H1 (cell line): ENCODE measurements at regions not wholly inside any gene's neighbourhood (a gene's known extent, or its start where the extent isn't known, plus 50 kb on each side); places are given as distances from the start of the nearest gene placed in this dataset.

Source experiments
- CTCF ChIA-PET: fragments of 300-600 bp; sonication (Branson Sonifier 250); formaldehyde crosslinking; loops from one replicate; lab custom pipeline; 2021; ENCODE audit not compliant: partially characterized antibody; lab: Charles Lee
- POLR2A ChIA-PET: fragments of 300-600 bp; sonication (Branson Sonifier 250); formaldehyde crosslinking; loops from one replicate; lab custom pipeline; 2021; ENCODE audit warnings: inconsistent platforms; ENCODE audit not compliant: partially characterized antibody; lab: Charles Lee
- DNase-seq, 2 experiments: peaks; one replicate each; pipeline versions ENCODE4 v3.0.0 to v3.0.0-alpha.2; 2010 to 2022; ENCODE audit warnings: low spot score in 2 of 2, low read depth in 1 of 2, mixed read lengths in 1 of 2
- FAIRE-seq: peaks from 2 replicates; lab custom pipeline; 2011; peaks lifted over from hg19 to GRCh38; lab: Jason Lieb, UNC
- H2AFZ ChIP-seq: 2 replicates; pipeline ENCODE4 v1.8.1; 2012; ENCODE audit warnings: low read length, inconsistent platforms
- H2AK5ac ChIP-seq: 2 replicates; pipeline ENCODE4 v1.6.1; 2013; ENCODE audit warnings: low read depth, low read length
- H2BK120ac ChIP-seq: replicated peaks from 2 replicates; pipeline ENCODE3; 2013; ENCODE audit warnings: low read depth, low read length, inconsistent platforms
- H2BK12ac ChIP-seq: 2 replicates; pipeline ENCODE4 v1.6.1; 2013; ENCODE audit warnings: low read depth, low read length
- H2BK15ac ChIP-seq: 2 replicates; pipeline ENCODE4 v1.6.1; 2013; ENCODE audit warnings: low read length
- H2BK20ac ChIP-seq: 2 replicates; pipeline ENCODE4 v1.6.1; 2013; ENCODE audit warnings: low read length
- H2BK5ac ChIP-seq: 2 replicates; pipeline ENCODE4 v1.6.1; 2013; ENCODE audit warnings: low read depth, low read length
- H3K14ac ChIP-seq: 2 replicates; pipeline ENCODE4 v1.6.1; 2013; ENCODE audit warnings: inconsistent platforms; ENCODE audit not compliant: insufficient read length
- H3K18ac ChIP-seq: 2 replicates; pipeline ENCODE4 v1.6.1; 2013; ENCODE audit warnings: low read length; ENCODE audit errors: extremely low read depth
- H3K23ac ChIP-seq: 2 replicates; pipeline ENCODE4 v1.6.1; 2013; ENCODE audit warnings: inconsistent platforms; ENCODE audit not compliant: insufficient read length
- H3K23me2 ChIP-seq: 2 replicates; pipeline ENCODE4 v1.6.1; 2013; ENCODE audit warnings: low read depth, low read length
- H3K27ac ChIP-seq: 2 replicates; pipeline ENCODE4 v1.6.1; 2011; ENCODE audit warnings: low read depth, low read length, inconsistent platforms
- H3K27me3 ChIP-seq, 4 experiments: replicated peaks in 1 of 4; 1 replicate in 1 of 4; 2 replicates in 3 of 4; pipeline versions ENCODE4 v1.6.1 to v1.8.1; 2011 to 2013; ENCODE audit warnings: low read length in 3 of 4, mild to moderate bottlenecking in 3 of 4, inconsistent platforms in 2 of 4, mixed read lengths in 2 of 4, moderate library complexity in 1 of 4; ENCODE audit not compliant: control insufficient read depth in 3 of 4, insufficient read depth in 3 of 4; ENCODE audit errors: extremely low read depth in 1 of 4
- H3K36me3 ChIP-seq, 4 experiments: 2 replicates each; pipeline versions ENCODE4 v1.6.1 to v1.8.1; 2011 to 2013; ENCODE audit warnings: mild to moderate bottlenecking in 4 of 4, low read length in 3 of 4, moderate library complexity in 2 of 4, control low read depth in 1 of 4, inconsistent platforms in 1 of 4; ENCODE audit not compliant: insufficient read depth in 4 of 4, control insufficient read depth in 2 of 4
- H3K4ac ChIP-seq: replicated peaks from 2 replicates; pipeline ENCODE3; 2013; ENCODE audit warnings: low read length, low read depth, mixed read lengths, inconsistent platforms; ENCODE audit not compliant: insufficient read length
- H3K4me1 ChIP-seq, 4 experiments: replicated peaks in 1 of 4; 1 replicate in 1 of 4; 2 replicates in 3 of 4; pipeline versions ENCODE4 v1.6.1 to v1.8.1; 2011 to 2013; ENCODE audit warnings: low read length in 3 of 4, inconsistent platforms in 2 of 4, mixed read lengths in 1 of 4; ENCODE audit not compliant: insufficient read depth in 4 of 4, control insufficient read depth in 3 of 4
- H3K4me2 ChIP-seq, 2 experiments: 2 replicates each; pipeline versions ENCODE4 v1.6.1 to v1.8.1; 2011 to 2013; ENCODE audit warnings: low read depth in 2 of 2, low read length in 2 of 2, control low read depth in 1 of 2, inconsistent platforms in 1 of 2, mild to moderate bottlenecking in 1 of 2; ENCODE audit not compliant: insufficient read depth in 1 of 2
- H3K4me3 ChIP-seq, 4 experiments: fragments of 200-600, 300-600 bp in 1 of 4; sonication (generic), shearing (Covaris generic), sonication (Bioruptor Twin) in 1 of 4; 2 replicates each; pipeline versions ENCODE4 v1.5.1 to v1.8.1; 2011 to 2016; ENCODE audit warnings: low read length in 4 of 4, low read depth in 3 of 4, control low read depth in 2 of 4, inconsistent platforms in 2 of 4, mild to moderate bottlenecking in 2 of 4, mixed read lengths in 1 of 4, moderate library complexity in 1 of 4; ENCODE audit not compliant: insufficient read depth in 2 of 4; ENCODE audit errors: extremely low read depth in 1 of 4
- H3K56ac ChIP-seq: replicated peaks from 2 replicates; pipeline ENCODE3; 2013; ENCODE audit warnings: low read depth, mild to moderate bottlenecking, mixed read lengths, low read length, inconsistent platforms; ENCODE audit not compliant: insufficient read length
- H3K79me1 ChIP-seq: 2 replicates; pipeline ENCODE4 v1.6.1; 2013; ENCODE audit warnings: low read depth, low read length, control low read depth
- H3K79me2 ChIP-seq, 2 experiments: 2 replicates each; pipeline versions ENCODE4 v1.6.1 to v1.8.1; 2012 to 2013; ENCODE audit warnings: low read length in 2 of 2, mild to moderate bottlenecking in 2 of 2, inconsistent platforms in 1 of 2; ENCODE audit not compliant: insufficient read depth in 2 of 2, control insufficient read depth in 1 of 2
- H3K9ac ChIP-seq, 4 experiments: replicated peaks in 1 of 4; 1 replicate in 1 of 4; 2 replicates in 3 of 4; pipeline versions ENCODE4 v1.6.1 to v1.8.1; 2011 to 2013; ENCODE audit warnings: low read depth in 3 of 4, low read length in 3 of 4, control low read depth in 2 of 4, mild to moderate bottlenecking in 2 of 4, moderate library complexity in 2 of 4, inconsistent platforms in 1 of 4; ENCODE audit errors: extremely low read depth in 1 of 4
- H3K9me3 ChIP-seq, 2 experiments: 2 replicates each; pipeline versions ENCODE4 v1.6.1 to v1.8.1; 2012 to 2013; ENCODE audit warnings: mild to moderate bottlenecking in 2 of 2, moderate library complexity in 2 of 2, control low read depth in 1 of 2, inconsistent platforms in 1 of 2, low read depth in 1 of 2, low read length in 1 of 2, mixed read lengths in 1 of 2; ENCODE audit not compliant: insufficient read depth in 2 of 2
- H4K20me1 ChIP-seq, 2 experiments: replicated peaks in 1 of 2; 2 replicates each; pipeline versions ENCODE3 to v1.8.1; 2011 to 2013; ENCODE audit warnings: inconsistent platforms in 2 of 2, low read length in 2 of 2, mild to moderate bottlenecking in 1 of 2; ENCODE audit not compliant: insufficient read depth in 2 of 2, control insufficient read depth in 1 of 2
- H4K5ac ChIP-seq: 2 replicates; pipeline ENCODE4 v1.6.1; 2013; ENCODE audit warnings: low read length, low read depth, mixed read lengths, inconsistent platforms; ENCODE audit not compliant: insufficient read length
- H4K8ac ChIP-seq: 2 replicates; pipeline ENCODE4 v1.8.0; 2013; ENCODE audit warnings: mild to moderate bottlenecking, moderate library complexity, low read length, inconsistent platforms; ENCODE audit not compliant: insufficient read depth; ENCODE audit errors: extremely low read depth
- H4K91ac ChIP-seq: replicated peaks from 2 replicates; pipeline ENCODE3; 2013; ENCODE audit warnings: low read length, mixed read lengths, inconsistent platforms; ENCODE audit not compliant: insufficient read length
- E2F6 ChIP-seq: IDR thresholded peaks from 2 replicates; pipeline ENCODE4 v1.6.1; 2012; ENCODE audit warnings: inconsistent platforms
- FOSL1 ChIP-seq: IDR thresholded peaks from 2 replicates; pipeline ENCODE4 v1.6.1; 2011; ENCODE audit warnings: mild to moderate bottlenecking, low read depth, low read length, moderate library complexity; ENCODE audit not compliant: insufficient read depth
- KDM4A ChIP-seq: IDR thresholded peaks from one replicate; pipeline ENCODE4 v1.7.1; 2012; ENCODE audit warnings: low read depth, mild to moderate bottlenecking, moderate library complexity, low read length, inconsistent platforms; ENCODE audit not compliant: severe bottlenecking
- KDM5A ChIP-seq: fragments of 200-600 bp; IDR thresholded peaks from 2 replicates; pipeline ENCODE4 v1.7.1; 2012; ENCODE audit warnings: mild to moderate bottlenecking, low read length, inconsistent platforms, mixed read lengths
- PHF8 ChIP-seq: fragments of 200-600 bp; sonication (generic); conservative IDR thresholded peaks from 2 replicates; pipeline ENCODE4 v1.7.1; 2012; ENCODE audit warnings: low read depth, mild to moderate bottlenecking, inconsistent platforms, low read length, moderate library complexity
- POU5F1 ChIP-seq: IDR thresholded peaks from 2 replicates; pipeline ENCODE4 v1.6.1; 2011; ENCODE audit warnings: low read depth, mild to moderate bottlenecking, low read length, moderate library complexity
- SIRT6 ChIP-seq: IDR thresholded peaks from one replicate; pipeline ENCODE4 v1.7.1; 2012; ENCODE audit warnings: low read length, inconsistent platforms
- SIX5 ChIP-seq: IDR thresholded peaks from 2 replicates; pipeline ENCODE4 v1.6.1; 2011; ENCODE audit warnings: mild to moderate bottlenecking, low read depth, low read length
- SP4 ChIP-seq: IDR thresholded peaks from 2 replicates; pipeline ENCODE4 v1.6.1; 2012; ENCODE audit warnings: low read length, inconsistent platforms
- SUZ12 ChIP-seq: fragments of 200-600 bp; sonication (generic); IDR thresholded peaks from 2 replicates; pipeline ENCODE4 v1.6.1; 2012; ENCODE audit warnings: mild to moderate bottlenecking, inconsistent platforms, low read length, moderate library complexity, mixed read lengths
- TAF1 ChIP-seq: IDR thresholded peaks from 2 replicates; pipeline ENCODE4 v1.6.1; 2011; ENCODE audit warnings: mild to moderate bottlenecking, low read depth, low read length
- TBP ChIP-seq: IDR thresholded peaks from 2 replicates; pipeline ENCODE4 v1.6.1; 2011; ENCODE audit warnings: low read depth, low read length, improper control_type of control experiment
- WGBS, 2 experiments: shearing (Covaris generic) in 1 of 2; methylation state at CpG; one replicate each; pipeline versions ENCODE4 v1.1.6 to v1.1.7; 2013 to 2015; ENCODE audit warnings: low lambda C conversion rate in 2 of 2, mixed read lengths in 2 of 2, inconsistent platforms in 1 of 2, low coverage in 1 of 2, missing lambda C conversion rate in 1 of 2; ENCODE audit not compliant: insufficient replicate concordance in 2 of 2, insufficient coverage in 1 of 2, insufficient read length in 1 of 2; ENCODE audit errors: extremely low coverage in 1 of 2, missing lambda C conversion rate in 1 of 2; 5-methylcytosine and 5-hydroxymethylcytosine counted together
- TF ChIP-seq, protein P1 (sequence below): IDR thresholded peaks from 2 replicates; pipeline ENCODE4 v1.6.1; 2011; ENCODE audit warnings: low read depth, mild to moderate bottlenecking, low read length; ENCODE audit not compliant: insufficient read depth

DNA sequence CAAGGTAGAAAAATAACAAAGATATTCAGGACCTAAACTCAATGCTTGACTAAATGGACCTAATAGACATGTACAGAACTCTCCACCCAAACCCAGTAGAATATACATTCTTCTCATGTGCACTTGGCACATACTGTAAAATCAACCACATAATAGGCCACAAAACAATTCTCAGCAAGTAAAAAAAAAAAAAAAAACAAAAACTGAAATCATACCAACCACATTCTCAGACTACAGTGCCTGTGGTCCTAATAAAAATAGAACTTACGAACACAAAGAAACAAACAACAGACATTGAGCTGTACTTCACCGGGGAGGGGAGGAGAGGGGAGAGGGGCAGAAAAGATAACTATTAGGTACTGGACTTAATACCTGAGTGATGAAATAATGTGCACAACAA lies 114.1 kb upstream of the CD180 start:
- POLR2A ChIA-PET: no interaction called here
- Histone ChIP-seq H2BK120ac (no peak overlapping the region), H2AFZ (no peak overlapping the region), H3K9me3 (no peaks in the 10 kb centered on the region), H3K4me2 (no peak overlapping the region), H3K23me2 (no peaks in the 10 kb centered on the region), H2BK12ac (no peak overlapping the region), H2BK15ac (no peak overlapping the region), H4K8ac (no peak overlapping the region), H3K4ac (no peak overlapping the region), H3K79me2 (no peaks in the 10 kb centered on the region), H3K4me3 (no peak overlapping the region), H3K27me3 (no peaks in the 10 kb centered on the region), H4K20me1 (no peaks in the 10 kb centered on the region), H3K14ac (no peak overlapping the region), H2BK5ac (no peak overlapping the region), H3K9ac (no peak overlapping the region), H3K56ac (no peak overlapping the region), H3K27ac (no peak overlapping the region), H4K91ac (no peak overlapping the region), H3K36me3 (no peaks in the 10 kb centered on the region), H3K79me1 (no peaks in the 10 kb centered on the region), H2AK5ac (no peak overlapping the region), H3K23ac (no peak overlapping the region), H3K18ac (no peak overlapping the region), H4K5ac (no peak overlapping the region), H2BK20ac (no peak overlapping the region), H3K4me1 (no peaks in the 10 kb centered on the region; a peak in 1 of 7 replicates)
- CTCF ChIA-PET: no interaction called here
- 57% methylated on average over 1 of the region's 2 CpGs; no CpG with 5 or more reads in 1 of the 2 experiments for WGBS, 2 experiments
- TF ChIP-seq PHF8 (no peak), TBP (no peak), SIX5 (no peak), E2F6 (no peak), SP4 (no peak), KDM4A (no peak), FOSL1 (no peak), SUZ12 (no peak), TAF1 (no peak), KDM5A (no peak), SIRT6 (no peak), POU5F1 (no peak)
- TF ChIP-seq, protein P1, sequence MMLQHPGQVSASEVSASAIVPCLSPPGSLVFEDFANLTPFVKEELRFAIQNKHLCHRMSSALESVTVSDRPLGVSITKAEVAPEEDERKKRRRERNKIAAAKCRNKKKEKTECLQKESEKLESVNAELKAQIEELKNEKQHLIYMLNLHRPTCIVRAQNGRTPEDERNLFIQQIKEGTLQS: no peak
- no peak for DNase-seq
- FAIRE-seq: no peak
